Activated CD4-positive, alpha-beta T cell treated with anti-CD3 and anti-CD28 coated beads, Interleukin-2, amount 10 ng/mL, durations not matched to agents 7 days and 5 days (primary cell): ENCODE measurements at regions not wholly inside any gene's neighbourhood (a gene's known extent, or its start where the extent isn't known, plus 50 kb on each side); places are given as distances from the start of the nearest gene placed in this dataset.

ENCODE experiments used
- CTCF ChIA-PET: fragments of 350-600 bp; sonication (Branson Sonifier 250); formaldehyde crosslinking; loops from one replicate; lab custom pipeline; 2021; ENCODE audit warnings: antibody characterized with exemption; lab: Charles Lee
- POLR2A ChIA-PET: fragments of 350-600 bp; sonication (Branson Sonifier 250); formaldehyde crosslinking; loops from one replicate; lab custom pipeline; 2021; ENCODE audit warnings: antibody characterized with exemption; lab: Charles Lee
- DNase-seq: peaks from one replicate; pipeline ENCODE4 v3.0.0-alpha.2; 2020
- H3K27ac Mint-ChIP-seq: one replicate; pipeline ENCODE4 v1.8.0; 2021; ENCODE audit warnings: mild to moderate bottlenecking, moderate library complexity, mixed read lengths
- H3K27me3 Mint-ChIP-seq: one replicate; pipeline ENCODE4 v1.8.0; 2021; ENCODE audit warnings: mixed read lengths
- H3K36me3 Mint-ChIP-seq: one replicate; pipeline ENCODE4 v1.8.0; 2021; ENCODE audit warnings: low read depth, mixed read lengths
- H3K4me1 Mint-ChIP-seq: one replicate; pipeline ENCODE4 v1.8.0; 2021; ENCODE audit warnings: mixed read lengths
- H3K4me3 Mint-ChIP-seq: one replicate; pipeline ENCODE4 v1.8.0; 2021; ENCODE audit warnings: mild to moderate bottlenecking, moderate library complexity, mixed read lengths
- H3K9me3 Mint-ChIP-seq: one replicate; pipeline ENCODE4 v1.8.0; 2021; ENCODE audit warnings: mixed read lengths

- CTCF ChIA-PET: no interaction called here
- H3K27ac Mint-ChIP-seq: no peak overlapping the region
- no peaks in the 10 kb centered on the region for H3K27me3 Mint-ChIP-seq
- no peaks in the 10 kb centered on the region for H3K4me1 Mint-ChIP-seq
- no peak for DNase-seq
- no peaks in the 10 kb centered on the region for H3K36me3 Mint-ChIP-seq
- no peak overlapping the region for H3K4me3 Mint-ChIP-seq
- H3K9me3 Mint-ChIP-seq: no peaks in the 10 kb centered on the region
- POLR2A ChIA-PET: no interaction called here
These were observed 388.0 kb downstream of the ACTL7B start for GRCh38 chr9:108467653-108468324.

- Mint-ChIP-seq H3K36me3 (no peaks in the 10 kb centered on the region), H3K27ac (no peak overlapping the region), H3K27me3 (no peaks in the 10 kb centered on the region), H3K9me3 (no peaks in the 10 kb centered on the region), H3K4me3 (no peak overlapping the region), H3K4me1 (no peaks in the 10 kb centered on the region)
- DNase-seq: no peak
- ChIA-PET CTCF (no interaction called here), POLR2A (no interaction called here)
These were observed 388.6 kb downstream of the ACTL7B start for GRCh38 chr9:108467161-108467560.

GRCh38 chr9:108466304-108466703 lies 389.5 kb downstream of the ACTL7B start:
- no peaks in the 10 kb centered on the region for H3K27me3 Mint-ChIP-seq

GRCh38 chr9:108463932-108464606 lies 391.7 kb downstream of the ACTL7B start:
- no peaks in the 10 kb centered on the region for H3K36me3 Mint-ChIP-seq

More at GRCh38 chr9:108466304-108466703, 389.5 kb downstream of the ACTL7B start:
- no peaks in the 10 kb centered on the region for H3K36me3 Mint-ChIP-seq
- CTCF ChIA-PET: no interaction called here
- DNase-seq: no peak
- H3K4me3 Mint-ChIP-seq: no peak overlapping the region
- H3K27ac Mint-ChIP-seq: no peak overlapping the region
- POLR2A ChIA-PET: no interaction called here
- H3K4me1 Mint-ChIP-seq: no peaks in the 10 kb centered on the region
- H3K9me3 Mint-ChIP-seq: no peaks in the 10 kb centered on the region

GRCh38 chr9:108456903-108457302 lies 398.9 kb downstream of the ACTL7B start:
- ChIA-PET CTCF (no interaction called here), POLR2A (no interaction called here)
- DNase-seq: no peak
- H3K27me3 Mint-ChIP-seq: no peaks in the 10 kb centered on the region
- no peak overlapping the region for H3K27ac Mint-ChIP-seq
- H3K36me3 Mint-ChIP-seq: no peaks in the 10 kb centered on the region
- no peaks in the 10 kb centered on the region for H3K4me1 Mint-ChIP-seq
- no peaks in the 10 kb centered on the region for H3K9me3 Mint-ChIP-seq
- H3K4me3 Mint-ChIP-seq: no peak overlapping the region

More at GRCh38 chr9:108463932-108464606, 391.7 kb downstream of the ACTL7B start:
- POLR2A ChIA-PET: no interaction called here
- H3K27ac Mint-ChIP-seq: no peak overlapping the region
- no peak for DNase-seq
- no peaks in the 10 kb centered on the region for H3K27me3 Mint-ChIP-seq
- CTCF ChIA-PET: no interaction called here
- H3K4me3 Mint-ChIP-seq: no peak overlapping the region
- H3K9me3 Mint-ChIP-seq: no peaks in the 10 kb centered on the region
- no peaks in the 10 kb centered on the region for H3K4me1 Mint-ChIP-seq

- H3K4me3 Mint-ChIP-seq: no peak overlapping the region
- no peaks in the 10 kb centered on the region for H3K27me3 Mint-ChIP-seq
- no peaks in the 10 kb centered on the region for H3K4me1 Mint-ChIP-seq
- no peaks in the 10 kb centered on the region for H3K9me3 Mint-ChIP-seq
- ChIA-PET CTCF (no interaction called here), POLR2A (no interaction called here)
- no peak for DNase-seq
- no peaks in the 10 kb centered on the region for H3K36me3 Mint-ChIP-seq
- H3K27ac Mint-ChIP-seq: no peak overlapping the region
These were observed 410.2 kb downstream of the ACTL7B start for GRCh38 chr9:108445431-108446071.

GRCh38 chr9:108444400-108445358 lies 411.1 kb downstream of the ACTL7B start:
- Mint-ChIP-seq H3K4me1 (no peaks in the 10 kb centered on the region), H3K4me3 (no peak overlapping the region), H3K27me3 (no peaks in the 10 kb centered on the region), H3K9me3 (no peaks in the 10 kb centered on the region), H3K27ac (no peak overlapping the region), H3K36me3 (no peaks in the 10 kb centered on the region)
- no peak for DNase-seq
- ChIA-PET CTCF (no interaction called here), POLR2A (no interaction called here)

- Mint-ChIP-seq H3K27me3 (no peaks in the 10 kb centered on the region), H3K9me3 (no peaks in the 10 kb centered on the region), H3K36me3 (no peaks in the 10 kb centered on the region), H3K4me3 (no peak overlapping the region), H3K4me1 (no peaks in the 10 kb centered on the region), H3K27ac (no peak overlapping the region)
- ChIA-PET CTCF (no interaction called here), POLR2A (no interaction called here)
- DNase-seq: no peak
These were observed 412.0 kb downstream of the ACTL7B start for GRCh38 chr9:108443741-108444140.

GRCh38 chr9:108443019-108443633 lies 412.7 kb downstream of the ACTL7B start:
- no peak overlapping the region for H3K4me3 Mint-ChIP-seq
- no peaks in the 10 kb centered on the region for H3K36me3 Mint-ChIP-seq
- no peaks in the 10 kb centered on the region for H3K4me1 Mint-ChIP-seq
- H3K27me3 Mint-ChIP-seq: no peaks in the 10 kb centered on the region
- no peak for DNase-seq
- POLR2A ChIA-PET: no interaction called here
- CTCF ChIA-PET: no interaction called here
- no peak overlapping the region for H3K27ac Mint-ChIP-seq
- H3K9me3 Mint-ChIP-seq: no peaks in the 10 kb centered on the region

GRCh38 chr9:108442627-108443018 lies 413.2 kb downstream of the ACTL7B start:
- Mint-ChIP-seq H3K36me3 (no peaks in the 10 kb centered on the region), H3K9me3 (no peaks in the 10 kb centered on the region), H3K4me3 (no peak overlapping the region), H3K4me1 (no peaks in the 10 kb centered on the region), H3K27me3 (no peaks in the 10 kb centered on the region), H3K27ac (no peak overlapping the region)
- ChIA-PET POLR2A (no interaction called here), CTCF (no interaction called here)
- no peak for DNase-seq

- no peaks in the 10 kb centered on the region for H3K36me3 Mint-ChIP-seq
- CTCF ChIA-PET: no interaction called here
- no peaks in the 10 kb centered on the region for H3K27me3 Mint-ChIP-seq
- no peak overlapping the region for H3K4me3 Mint-ChIP-seq
- H3K4me1 Mint-ChIP-seq: no peaks in the 10 kb centered on the region
- no peak overlapping the region for H3K27ac Mint-ChIP-seq
- DNase-seq: no peak
- POLR2A ChIA-PET: no interaction called here
- H3K9me3 Mint-ChIP-seq: no peaks in the 10 kb centered on the region
These were observed 414.1 kb downstream of the ACTL7B start for GRCh38 chr9:108441726-108442125.

GRCh38 chr9:108441251-108441650 lies 414.5 kb downstream of the ACTL7B start:
- POLR2A ChIA-PET: no interaction called here
- Mint-ChIP-seq H3K4me1 (no peaks in the 10 kb centered on the region), H3K36me3 (no peaks in the 10 kb centered on the region), H3K27ac (no peak overlapping the region), H3K4me3 (no peak overlapping the region), H3K27me3 (no peaks in the 10 kb centered on the region), H3K9me3 (no peaks in the 10 kb centered on the region)
- CTCF ChIA-PET: no interaction called here
- no peak for DNase-seq
